ENCODE measurements at regions not wholly inside any gene's neighbourhood (a gene's known extent, or its start where the extent isn't known, plus 50 kb on each side); places are given as distances from the start of the nearest gene placed in this dataset.

GRCh38 chr6:168968801-168969200 is 284.8 kb downstream of the THBS2 start:
- no peak for DNase-seq (ENCODE audit: low read depth in 2 of 2)

GRCh38 chr6:168968228-168968627 is 285.4 kb downstream of the THBS2 start:
- no peak for DNase-seq (ENCODE audit: low read depth in 2 of 2)

- no peak for DNase-seq (ENCODE audit: low read depth in 2 of 2)
Observed at GRCh38 chr6:168967281-168967925, 286.2 kb downstream of the THBS2 start.

- DNase-seq (ENCODE audit: low read depth in 2 of 2) = no peak
Observed at GRCh38 chr6:168964138-168964835, 289.4 kb downstream of the THBS2 start.

GRCh38 chr6:168962886-168963285 is 290.8 kb downstream of the THBS2 start:
- DNase-seq (ENCODE audit: low read depth in 2 of 2) = no peak

GRCh38 chr6:168961264-168961656 is 292.4 kb downstream of the THBS2 start:
- DNase-seq (ENCODE audit: low read depth in 2 of 2) = no peak

- no peak for DNase-seq (ENCODE audit: low read depth in 2 of 2)
Observed at GRCh38 chr6:168960551-168961263, 292.9 kb downstream of the THBS2 start.

- no peak for DNase-seq (ENCODE audit: low read depth in 2 of 2)
Observed at GRCh38 chr6:168959696-168960095, 293.9 kb downstream of the THBS2 start.

GRCh38 chr6:168956884-168957730 is 296.5 kb downstream of the THBS2 start:
- DNase-seq (ENCODE audit: low read depth in 2 of 2) = peak; percentile 10 to 14

- DNase-seq (ENCODE audit: low read depth in 2 of 2) = no peak
Observed at GRCh38 chr6:168956141-168956838, 297.4 kb downstream of the THBS2 start.

GRCh38 chr6:168953461-168953860 is 300.2 kb downstream of the THBS2 start:
- no peak for DNase-seq (ENCODE audit: low read depth in 2 of 2)

GRCh38 chr6:168951217-168951616 is 302.4 kb downstream of the THBS2 start:
- no peak for DNase-seq (ENCODE audit: low read depth in 2 of 2)

- no peak for DNase-seq (ENCODE audit: low read depth in 2 of 2)
Observed at GRCh38 chr6:168950858-168951214, 302.8 kb downstream of the THBS2 start.

- no peak for DNase-seq (ENCODE audit: low read depth in 2 of 2)
Observed at GRCh38 chr6:168949981-168950857, 303.4 kb downstream of the THBS2 start.

GRCh38 chr6:168948990-168949531 is 304.6 kb downstream of the THBS2 start:
- no peak for DNase-seq (ENCODE audit: low read depth in 2 of 2)

- no peak for DNase-seq (ENCODE audit: low read depth in 2 of 2)
Observed at GRCh38 chr6:168948002-168948401, 305.6 kb downstream of the THBS2 start.

GRCh38 chr6:168943231-168943905 is 310.3 kb downstream of the THBS2 start:
- DNase-seq (ENCODE audit: low read depth in 2 of 2) = no peak

GRCh38 chr6:168942646-168943045 is 311.0 kb downstream of the THBS2 start:
- DNase-seq (ENCODE audit: low read depth in 2 of 2) = no peak

- no peak for DNase-seq (ENCODE audit: low read depth in 2 of 2)
Observed at GRCh38 chr6:168941036-168941435, 312.6 kb downstream of the THBS2 start.

GRCh38 chr6:168939796-168940195 is 313.9 kb downstream of the THBS2 start:
- DNase-seq (ENCODE audit: low read depth in 2 of 2) = no peak

Measured in stimulated activated CD4-positive, alpha-beta T cell treated with anti-CD3 and anti-CD28 coated beads, Interleukin-1b, Interleukin-23, amount 100 ng/mL, for 4 hours (primary cell).